Adrenal gland (tissue), 9 donors: ENCODE measurements at regions not wholly inside any gene's neighbourhood (a gene's known extent, or its start where the extent isn't known, plus 50 kb on each side); places are given as distances from the start of the nearest gene placed in this dataset.

ENCODE experiments used
- DNase-seq, 7 donors: peaks; one replicate each; pipeline ENCODE4 v3.0.0-alpha.2; 2019 to 2020
- H3K27ac ChIP-seq, 5 donors: fragments of 200-600 bp; sonication (generic) in 4 of 5; 1 replicate in 3 of 5; 2 replicates in 2 of 5; pipeline versions ENCODE4 v1.5.1 to v1.8.0; 2016 to 2020; ENCODE audit warnings: mild to moderate bottlenecking in 1 of 5
- H3K27me3 ChIP-seq: fragments of 200-600 bp; 2 replicates; pipeline ENCODE4 v1.8.0; 2021
- H3K36me3 ChIP-seq, 2 donors: fragments of 200-600 bp; replicated peaks in 1 of 2; 1 replicate in 1 of 2; 2 replicates in 1 of 2; pipeline versions ENCODE4 v1.5.1 to v1.8.0; 2018 to 2022
- H3K4me1 ChIP-seq, 2 donors: fragments of 200-600 bp; replicated peaks in 1 of 2; 1 replicate in 1 of 2; 2 replicates in 1 of 2; pipeline versions ENCODE4 v1.5.1 to v1.8.0; 2018 to 2021
- H3K4me3 ChIP-seq, 4 donors: fragments of 200-600 bp; sonication (generic) in 3 of 4; one replicate each; pipeline ENCODE4 v1.5.1; 2016 to 2018
- H3K9me3 ChIP-seq, 3 donors: fragments of 200-600 bp; sonication (generic) in 1 of 3; replicated peaks in 1 of 3; 1 replicate in 2 of 3; 2 replicates in 1 of 3; pipeline versions ENCODE4 v1.5.1 to v1.8.0; 2016 to 2021
- CTCF ChIP-seq, 6 experiments: fragments of 450-650 bp in 4 of 6; fragments of 200-600 bp in 2 of 6; sonication (generic) in 1 of 6; IDR thresholded peaks; 1 replicate in 5 of 6; 2 replicates in 1 of 6; pipeline versions ENCODE4 v1.5.1 to v1.8.0; 2016 to 2021; ENCODE audit warnings: antibody characterized with exemption in 6 of 6, mild to moderate bottlenecking in 2 of 6, moderate library complexity in 1 of 6
- POLR2A ChIP-seq, 2 donors: fragments of 450-650 bp; IDR thresholded peaks; one replicate each; pipeline ENCODE4 v1.6.1; 2017; ENCODE audit warnings: antibody characterized with exemption in 2 of 2, mild to moderate bottlenecking in 2 of 2, moderate library complexity in 1 of 2
- WGBS, 4 donors: extraction: QIAGEN DNeasy Blood & Tissue Kit in 2 of 4; methylation state at CpG; one replicate each; pipeline versions ENCODE4 v1.1.5 to v1.1.7; 2013 to 2017; 5-methylcytosine and 5-hydroxymethylcytosine counted together
- intact Hi-C, 2 donors: fragments of 100-400 bp; cut with DNase I; formaldehyde crosslinking; loops; one replicate each; pipeline versions ENCODE4 v1.14.1 to v1.15.0; 2022 to 2023
- donor health status: healthy with polysubstance abuse.
- donor health status: Bipolar disorder and iron deficiency.
- donor health status: DM: yes; HTN: yes; CAD: no.
- donor health status: DM: no; HTN: no; CAD: no.
- donor health status: DM: no; HTN: no; CAD: no.

- Histone ChIP-seq H3K36me3 (no peaks in the 10 kb centered on the region), H3K27me3 (no peaks in the 10 kb centered on the region), H3K4me1 (no peaks in the 10 kb centered on the region), H3K9me3 (no peaks in the 10 kb centered on the region), H3K4me3 (no peak overlapping the region), H3K27ac (no peak overlapping the region)
- WGBS, 4 donors, result 52 to 66% (median 60%) methylated on average over 4 of the region's 4 CpGs
- intact Hi-C loops, result no loop called here
- no peak for DNase-seq
- no peak for TF ChIP-seq CTCF (IDR thresholded peaks at IDR 0.05)
- TF ChIP-seq POLR2A (IDR thresholded peaks at IDR 0.05), result no peak
Measured at GRCh38 chr12:65755596-65755978, 68.7 kb upstream of the HMGA2 start.

- H3K27ac ChIP-seq, result no peak overlapping the region
- intact Hi-C loops, result no loop called here
- H3K4me3 ChIP-seq, result no peak overlapping the region
- no peaks in the 10 kb centered on the region for H3K36me3 ChIP-seq
- DNase-seq, result no peak
- no peak for TF ChIP-seq CTCF (IDR thresholded peaks at IDR 0.05)
- no peak for TF ChIP-seq POLR2A (IDR thresholded peaks at IDR 0.05)
- no peaks in the 10 kb centered on the region for H3K27me3 ChIP-seq
- 83 to 88% (median 85%) methylated on average over 5 of the region's 5 CpGs for WGBS, 4 donors
- H3K4me1 ChIP-seq, result no peaks in the 10 kb centered on the region
- H3K9me3 ChIP-seq, result no peaks in the 10 kb centered on the region
Measured at GRCh38 chr12:65756267-65756666, 68.0 kb upstream of the HMGA2 start.

GRCh38 chr12:65756956-65757511 is 67.2 kb upstream of the HMGA2 start:
- TF ChIP-seq POLR2A (IDR thresholded peaks at IDR 0.05) (no peak), CTCF (IDR thresholded peaks at IDR 0.05) (no peak)
- Histone ChIP-seq H3K4me3 (no peak overlapping the region), H3K36me3 (no peaks in the 10 kb centered on the region), H3K27ac (no peak overlapping the region), H3K4me1 (no peaks in the 10 kb centered on the region), H3K27me3 (no peaks in the 10 kb centered on the region), H3K9me3 (no peaks in the 10 kb centered on the region)
- intact Hi-C loops, result no loop called here
- no peak for DNase-seq
- WGBS, 4 donors, result 48 to 79% (median 62%) methylated on average over 2 of the region's 2 CpGs

- Histone ChIP-seq H3K9me3 (no peaks in the 10 kb centered on the region), H3K36me3 (no peaks in the 10 kb centered on the region), H3K27me3 (no peaks in the 10 kb centered on the region), H3K4me1 (no peaks in the 10 kb centered on the region), H3K27ac (no peak overlapping the region), H3K4me3 (no peak overlapping the region)
- TF ChIP-seq POLR2A (IDR thresholded peaks at IDR 0.05) (no peak), CTCF (IDR thresholded peaks at IDR 0.05) (no peak)
- WGBS, 4 donors, result 81 to 90% (median 81%) methylated on average over 2 of the region's 2 CpGs
- intact Hi-C loops, result no loop called here
- DNase-seq, result no peak
Measured at GRCh38 chr12:65758401-65758800, 65.9 kb upstream of the HMGA2 start.
